Left kidney (tissue), 1 donor: ENCODE measurements at regions not wholly inside any gene's neighbourhood (a gene's known extent, or its start where the extent isn't known, plus 50 kb on each side); places are given as distances from the start of the nearest gene placed in this dataset.
"Not testable (repeated sequence)": the region's sequence is repeated elsewhere in the genome, so short reads cannot be mapped to it uniquely, and the experiment has no call there.

ENCODE experiments used
- DNase-seq: peaks from one replicate; pipeline ENCODE4 v3.0.0-alpha.2; 2013

GRCh38 chr6:170213637-170214018 lies 77.2 kb downstream of the DLL1 start:
- not testable (repeated sequence) for DNase-seq

GRCh38 chr6:170212956-170213636 lies 77.8 kb downstream of the DLL1 start:
- DNase-seq: no peak

DNA sequence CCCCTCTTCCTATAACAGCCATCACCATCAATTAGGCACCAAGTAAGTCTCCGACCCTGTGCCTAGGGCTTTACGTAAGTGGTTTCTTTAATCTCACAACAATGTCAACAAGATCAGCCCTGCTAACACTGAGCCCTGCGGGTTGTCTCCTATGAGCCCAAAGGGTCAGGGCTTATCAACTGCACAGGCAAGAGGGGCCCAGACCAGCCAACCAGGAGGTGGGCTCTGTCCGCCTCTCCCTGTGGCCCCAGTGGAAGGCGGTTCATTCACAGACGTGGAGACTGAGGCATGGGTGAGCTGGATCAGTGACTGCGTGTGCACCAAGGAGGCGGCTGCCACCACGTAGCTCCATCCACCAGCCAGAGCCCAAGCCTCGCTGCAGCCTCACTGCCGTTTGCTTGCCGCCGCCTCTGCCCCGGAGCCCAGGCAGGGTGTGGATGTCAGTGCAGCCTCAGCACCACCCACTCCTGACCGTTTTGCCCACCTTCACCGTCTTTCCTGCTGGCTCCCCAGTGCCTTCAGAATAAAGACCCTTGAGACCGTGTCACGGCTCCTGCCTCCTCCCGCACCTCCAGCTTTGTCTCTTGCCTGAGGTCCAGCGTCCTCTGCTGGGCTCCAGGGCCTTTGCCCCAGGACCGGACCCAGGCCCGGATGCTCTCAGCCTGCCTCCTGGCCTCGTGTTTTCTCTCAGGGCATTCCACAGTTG lies 78.7 kb downstream of the DLL1 start:
- no peak for DNase-seq

DNA sequence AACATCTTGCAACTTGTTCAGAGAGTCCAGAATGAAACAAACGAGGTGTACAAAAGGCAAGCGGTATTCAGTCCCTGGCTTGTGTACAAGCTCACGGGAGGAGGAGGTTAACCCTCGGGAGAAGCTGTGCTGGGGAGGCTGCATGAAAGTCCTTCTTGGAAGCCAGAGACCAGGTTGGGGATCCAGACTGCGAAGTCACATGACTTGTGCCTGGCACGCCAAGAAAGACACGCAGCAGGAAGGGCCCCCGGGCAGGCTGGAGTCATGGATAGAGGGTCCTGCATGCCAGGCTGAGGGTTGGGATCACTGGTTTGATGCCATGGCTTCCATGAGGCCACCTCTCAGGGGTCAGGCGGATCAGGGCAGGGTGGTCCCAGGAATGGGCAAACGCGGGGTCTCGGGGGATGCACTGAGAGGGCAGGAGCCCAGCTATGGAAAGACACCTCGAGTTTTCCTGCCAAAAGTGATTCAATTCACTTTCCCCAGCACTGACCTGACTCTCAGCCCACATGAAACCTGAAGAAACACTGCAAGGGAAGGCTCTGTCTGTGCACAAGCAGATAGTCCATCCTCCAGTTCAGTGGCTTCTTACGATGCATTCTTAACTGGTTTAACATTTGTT lies 79.4 kb downstream of the DLL1 start:
- DNase-seq: no peak

DNA sequence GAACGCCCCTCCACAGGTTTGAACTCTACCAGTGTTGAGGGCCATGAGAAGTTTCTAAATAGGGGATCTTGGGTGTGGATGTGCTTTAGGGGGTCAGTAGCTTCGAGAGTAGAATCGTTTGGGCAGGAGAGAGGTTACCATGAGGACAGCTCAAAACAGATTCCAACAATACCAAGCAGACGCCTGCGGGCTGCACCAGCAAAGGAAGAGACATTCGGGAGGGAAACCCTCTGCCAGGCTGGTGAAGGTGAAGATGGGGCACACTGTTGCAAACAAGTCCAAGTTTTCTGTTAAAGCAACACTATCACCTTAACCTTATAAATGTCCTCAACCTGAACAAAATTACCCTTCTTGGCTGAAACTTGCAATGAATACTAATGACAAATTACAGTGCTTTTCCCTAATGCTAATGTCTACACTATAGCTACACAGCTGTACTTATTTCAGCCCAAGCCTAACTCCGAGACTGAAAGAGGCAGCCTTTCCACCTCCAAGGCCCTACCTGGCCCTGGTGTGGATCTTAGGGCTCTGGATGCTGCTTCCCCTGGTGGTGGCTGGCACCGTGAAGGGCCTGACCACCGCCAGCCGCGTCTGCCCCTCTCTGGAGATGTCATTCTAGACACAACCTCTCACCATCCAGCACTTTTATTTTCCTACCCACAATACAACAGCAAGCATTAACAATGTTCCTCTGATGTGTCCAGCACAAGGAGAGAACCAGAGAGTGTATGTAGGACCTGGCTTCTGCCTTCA lies 80.1 kb downstream of the DLL1 start:
- DNase-seq: no peak

DNA sequence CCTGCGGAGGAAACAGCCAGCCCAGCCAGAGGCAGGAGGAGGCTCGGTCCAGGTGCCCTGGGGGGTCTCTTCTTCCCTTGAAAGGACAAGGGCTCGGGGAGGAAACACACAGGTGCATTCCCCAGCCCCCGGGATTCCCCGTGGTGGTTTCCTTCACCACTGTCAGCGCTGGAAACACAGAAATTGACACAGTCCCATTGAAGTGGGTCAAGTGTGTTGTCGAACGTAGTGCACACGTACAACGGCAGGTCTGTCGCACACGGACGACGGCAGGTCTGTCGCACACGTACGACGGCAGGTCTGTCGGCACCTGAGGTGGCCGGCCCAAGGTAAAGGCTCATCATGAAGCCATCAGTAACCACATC lies 80.9 kb downstream of the DLL1 start:
- DNase-seq: no peak

DNA sequence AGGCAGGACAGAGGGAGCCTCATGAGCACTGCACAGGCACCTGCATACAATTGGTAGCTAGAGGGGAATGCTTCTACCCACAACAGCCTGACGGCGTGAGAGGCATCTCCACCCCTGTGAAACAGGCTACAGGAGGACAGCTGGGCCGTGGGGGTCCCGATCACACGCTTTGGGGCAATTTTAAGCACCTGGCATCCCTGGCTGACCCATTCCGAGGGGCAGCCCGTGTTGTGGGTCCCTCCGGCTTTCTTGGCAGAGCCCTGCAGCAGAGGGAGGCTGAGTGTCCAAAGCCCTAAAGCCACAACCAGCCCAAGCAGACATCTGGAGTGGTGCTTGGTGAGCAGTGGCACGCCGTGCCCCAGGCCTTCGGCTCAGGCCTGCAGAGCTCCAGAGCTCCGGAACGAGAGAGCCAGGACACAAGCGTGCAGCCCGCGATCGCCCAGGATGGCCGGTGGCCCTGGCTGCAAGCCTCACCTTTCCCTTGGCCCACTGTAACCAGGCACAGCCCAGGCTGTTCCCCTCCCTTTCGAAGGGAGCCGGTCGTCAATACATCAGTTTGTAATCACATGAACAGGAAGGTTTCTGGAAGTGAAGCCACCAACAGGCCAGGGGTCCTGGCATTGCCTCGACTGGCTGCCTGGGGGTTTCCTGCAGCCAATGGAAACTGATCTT lies 81.4 kb downstream of the DLL1 start:
- DNase-seq: no peak

GRCh38 chr6:170208651-170209353 lies 82.1 kb downstream of the DLL1 start:
- no peak for DNase-seq

DNA sequence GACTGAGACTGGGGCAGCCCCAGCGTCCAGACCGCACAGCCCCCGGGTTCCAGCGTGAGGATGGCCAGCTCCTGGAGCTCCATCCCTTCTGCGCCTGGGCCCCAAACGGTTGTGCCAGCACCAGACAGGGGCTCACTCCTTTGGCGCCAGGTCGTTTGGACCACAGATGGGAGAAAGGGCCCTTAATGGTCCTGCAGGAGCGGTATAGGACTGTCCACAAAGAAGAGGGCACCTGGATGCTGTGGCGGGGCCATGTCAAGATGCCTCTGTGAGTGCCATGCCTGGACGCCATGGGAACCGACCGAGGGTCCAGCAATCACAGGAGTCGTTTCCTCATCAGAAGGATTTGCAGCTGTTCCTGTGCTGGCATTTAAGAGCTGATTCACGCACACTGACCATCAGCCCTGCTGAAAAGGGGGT lies 82.7 kb downstream of the DLL1 start:
- DNase-seq: no peak

DNA sequence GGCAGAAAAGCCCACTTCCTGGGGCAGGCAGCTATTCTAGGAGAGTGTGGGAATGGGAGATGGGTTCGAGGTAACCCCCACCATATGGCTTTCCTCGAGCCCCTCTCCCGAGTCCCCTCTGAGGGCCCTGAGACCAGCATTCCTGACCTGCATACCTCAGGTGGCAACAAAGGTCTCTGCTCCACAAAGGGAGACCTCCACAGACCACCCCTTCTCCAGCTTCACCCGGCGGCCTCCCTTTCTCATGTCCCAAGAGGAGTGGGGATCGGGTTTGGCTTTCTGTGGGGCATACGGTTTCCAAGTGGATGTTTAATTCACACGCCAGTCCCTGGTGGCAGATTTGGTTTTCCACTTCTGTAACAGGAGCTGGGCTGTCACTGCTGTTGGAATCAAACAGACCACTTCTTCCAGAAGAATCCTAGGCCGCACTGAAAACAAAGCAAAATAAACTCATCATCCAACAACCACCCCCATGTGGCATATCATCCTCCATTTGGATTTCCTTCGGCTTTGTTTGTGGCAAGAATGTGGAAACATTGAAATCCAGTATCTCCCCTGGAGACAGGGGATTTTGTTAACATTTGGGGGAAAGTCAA lies 83.2 kb downstream of the DLL1 start:
- no peak for DNase-seq

- DNase-seq: no peak
These were observed 83.9 kb downstream of the DLL1 start for GRCh38 chr6:170206851-170207431.

DNA sequence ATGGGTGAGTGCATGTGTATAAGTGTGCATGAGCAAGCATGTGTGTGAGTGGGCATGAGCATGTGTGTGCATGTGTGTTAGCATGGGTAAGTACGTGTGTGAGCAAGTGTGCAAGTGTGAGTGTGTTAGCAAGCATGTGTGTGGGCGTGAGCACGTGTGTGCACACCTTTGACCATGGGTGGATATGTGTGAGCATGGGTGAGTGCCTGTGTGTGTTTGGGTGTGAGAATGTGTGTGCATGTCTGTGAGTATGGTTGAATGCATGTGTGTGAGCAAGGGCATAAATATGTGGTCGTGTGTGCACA lies 84.6 kb downstream of the DLL1 start:
- DNase-seq: no peak

DNA sequence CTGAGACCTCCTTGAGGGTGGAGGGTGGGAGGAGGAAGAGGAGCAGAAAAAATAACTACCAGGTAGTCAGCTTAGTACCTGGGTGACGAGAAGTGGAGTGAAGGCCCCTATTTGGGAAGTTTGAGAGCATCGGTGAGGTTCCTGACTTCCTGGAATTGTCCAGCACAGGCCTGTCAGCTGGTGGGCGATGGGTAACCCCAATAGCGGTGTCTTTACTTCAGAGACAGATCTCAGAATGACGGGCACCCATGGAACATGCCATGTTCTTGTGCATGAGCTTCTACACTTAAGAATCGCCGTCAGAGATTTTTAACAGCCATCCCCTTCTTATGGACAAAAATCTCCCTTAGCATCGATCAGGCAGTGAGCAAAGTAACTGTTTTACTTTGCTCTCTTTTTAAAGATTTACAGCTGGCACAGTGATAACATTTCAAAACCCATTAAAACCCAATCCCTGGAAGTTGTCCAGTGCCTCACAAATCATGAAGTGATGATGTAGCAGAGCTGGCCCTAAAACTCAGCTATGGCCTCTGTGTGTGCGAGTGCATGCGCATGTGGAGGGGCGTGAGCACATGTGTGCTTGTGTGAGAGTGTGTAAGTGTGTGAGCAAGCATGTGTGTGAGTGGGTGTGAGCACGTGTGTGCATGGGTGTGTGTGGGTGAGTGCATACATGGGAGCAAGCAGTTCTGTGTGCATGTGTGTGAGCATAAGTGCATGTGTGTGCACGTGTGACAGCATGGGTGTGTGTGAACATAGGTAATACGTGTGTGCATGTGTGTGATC lies 85.2 kb downstream of the DLL1 start:
- DNase-seq: no peak

DNA sequence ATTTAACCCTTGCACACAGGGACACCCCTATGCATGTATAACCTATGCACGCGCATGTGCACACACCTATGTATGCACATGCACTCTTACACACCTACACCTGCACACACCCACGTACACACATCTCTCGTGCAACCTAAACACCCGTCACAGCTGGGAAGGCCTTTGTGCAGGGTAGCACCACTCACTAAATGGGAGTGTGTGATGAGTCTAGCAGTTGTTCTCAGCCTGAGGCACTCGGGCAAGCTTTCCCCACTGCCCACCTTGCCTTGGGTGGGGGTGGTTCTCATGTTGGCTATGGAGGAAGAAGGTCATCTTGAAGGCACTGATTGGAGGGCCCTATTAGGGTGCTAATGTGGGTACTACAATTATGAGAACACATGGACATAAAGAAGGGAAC lies 85.8 kb downstream of the DLL1 start:
- no peak for DNase-seq

- DNase-seq: no peak
These were observed 87.7 kb downstream of the DLL1 start for GRCh38 chr6:170203212-170203611.

GRCh38 chr6:170202416-170203135 lies 88.3 kb downstream of the DLL1 start:
- DNase-seq: no peak

- no peak for DNase-seq
These were observed 89.5 kb downstream of the DLL1 start for GRCh38 chr6:170201361-170201760.

DNA sequence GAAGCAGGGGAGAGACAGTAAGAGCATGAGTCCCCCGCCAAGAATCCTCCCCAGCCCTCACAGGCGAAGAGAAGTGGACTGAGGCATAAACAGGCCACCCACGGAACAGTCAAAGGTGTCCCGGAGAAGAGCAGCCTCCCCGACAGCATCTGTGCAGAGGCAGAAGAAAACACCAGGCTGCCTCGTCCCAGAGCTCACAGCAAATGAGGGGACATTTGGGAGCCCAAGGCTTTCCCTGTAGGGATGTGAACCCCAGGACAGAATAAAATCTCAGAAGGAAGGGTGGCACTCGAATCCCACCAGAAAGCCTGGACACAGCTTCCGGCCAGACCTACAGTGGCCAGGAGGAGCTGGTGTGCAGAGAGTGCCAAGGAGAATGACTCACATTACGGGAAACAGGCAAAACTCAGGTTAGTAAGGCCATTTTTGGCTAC lies 90.4 kb downstream of the DLL1 start:
- no peak for DNase-seq

DNA sequence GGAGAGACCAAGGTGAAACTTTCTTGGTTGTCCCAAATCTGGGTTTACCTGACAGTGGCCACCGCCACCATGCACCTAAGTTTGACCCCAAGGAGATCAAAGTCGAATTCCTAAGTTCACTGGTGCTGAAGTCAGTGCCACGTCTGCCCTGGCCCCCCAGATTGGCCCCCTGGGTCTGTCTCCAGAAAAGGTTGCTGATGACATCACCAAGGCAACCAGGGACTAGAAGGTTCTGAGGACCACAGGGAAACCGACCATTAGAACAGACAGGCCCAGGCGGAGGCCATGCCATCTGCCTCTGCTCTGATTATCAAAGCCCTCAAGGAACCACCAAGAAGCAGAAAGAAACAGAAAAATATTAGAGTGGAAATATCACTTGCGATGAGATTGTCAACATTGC lies 91.2 kb downstream of the DLL1 start:
- no peak for DNase-seq

DNA sequence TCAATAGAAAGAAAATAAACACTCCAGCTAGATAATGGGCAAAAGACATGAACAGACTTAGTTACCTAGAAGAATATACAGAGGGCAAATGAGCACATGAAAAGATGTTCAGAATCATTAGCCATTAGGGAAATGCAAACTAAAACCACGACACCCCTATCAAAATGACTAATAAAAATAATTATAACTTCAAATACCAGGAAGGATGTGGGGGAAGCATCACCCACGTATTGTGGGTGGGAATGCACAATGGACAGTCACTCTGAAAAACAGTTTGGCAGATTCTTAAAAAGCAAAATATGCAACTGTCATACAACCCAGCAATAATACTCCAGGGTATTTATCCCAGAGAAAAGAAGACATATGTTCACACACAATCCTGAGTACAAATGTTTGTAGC lies 92.6 kb downstream of the DLL1 start:
- no peak for DNase-seq
